ENCODE measurements at regions not wholly inside any gene's neighbourhood (a gene's known extent, or its start where the extent isn't known, plus 50 kb on each side); places are given as distances from the start of the nearest gene placed in this dataset.

DNA sequence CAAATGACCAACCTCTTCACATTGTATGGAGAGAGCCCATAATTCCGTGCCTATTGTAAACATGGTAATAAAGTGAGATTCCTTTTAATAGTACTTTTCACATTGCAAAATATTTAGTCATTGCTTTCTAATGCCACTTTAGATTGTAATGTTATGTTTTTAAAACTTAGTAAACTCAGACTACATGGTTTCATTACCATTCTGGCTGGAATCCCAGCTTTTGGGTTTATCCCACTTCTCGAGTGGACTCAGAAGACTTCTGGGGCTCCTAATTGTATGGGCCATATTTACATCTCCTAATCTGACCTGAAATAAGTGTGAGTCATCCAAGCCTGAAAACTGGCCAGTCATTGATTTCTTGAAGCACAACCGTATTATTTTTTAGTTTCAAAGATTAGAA, 217.6 kb downstream of the CAAP1 start:
- no peak overlapping the region for H2AK5ac ChIP-seq (ENCODE audit: low read depth, low read length)
- no peak overlapping the region for H3K56ac ChIP-seq (replicated peaks; ENCODE audit: insufficient read length, low read depth, low read length)
- H4K5ac ChIP-seq (ENCODE audit: insufficient read length, low read depth, low read length): no peak overlapping the region
- no peak overlapping the region for H2AFZ ChIP-seq (ENCODE audit: low read length)
- H2BK12ac ChIP-seq (ENCODE audit: low read depth, low read length): no peak overlapping the region
- no peak overlapping the region for H3K18ac ChIP-seq (ENCODE audit: extremely low read depth, low read length)
- H3K79me1 ChIP-seq (ENCODE audit: low read depth, low read length): no peaks in the 10 kb centered on the region
- no peak overlapping the region for H2BK5ac ChIP-seq (ENCODE audit: low read depth, low read length)
- ChIA-PET CTCF (ENCODE audit: partially characterized antibody) (no interaction called here), POLR2A (ENCODE audit: partially characterized antibody) (no interaction called here)
- H3K4me3 ChIP-seq (ENCODE audit: extremely low read depth in 1 of 4, insufficient read depth in 2 of 4, low read depth in 3 of 4, low read length in 4 of 4): no peak overlapping the region
- H4K8ac ChIP-seq (ENCODE audit: extremely low read depth, insufficient read depth, low read length): no peak overlapping the region
- FAIRE-seq (no peak), DNase-seq (ENCODE audit: low read depth in 1 of 2, low spot score in 2 of 2) (no peak)
- H3K9ac ChIP-seq (replicated peaks in 1 of 4; ENCODE audit: extremely low read depth in 1 of 4, low read depth in 3 of 4, low read length in 3 of 4): no peak overlapping the region
- H4K91ac ChIP-seq (replicated peaks; ENCODE audit: insufficient read length, low read length): no peak overlapping the region
- TF ChIP-seq CHD1 (IDR thresholded peaks at IDR 0.05; ENCODE audit: low read depth, low read length) (no peak), RBBP5 (IDR thresholded peaks at IDR 0.05; ENCODE audit: borderline replicate concordance, low read depth, low read length) (no peak), TEAD4 (IDR thresholded peaks at IDR 0.05; ENCODE audit: low read depth, low read length) (no peak), SIX5 (IDR thresholded peaks at IDR 0.05; ENCODE audit: low read depth, low read length) (no peak), SIN3A (conservative IDR thresholded peaks at IDR 0.05 in 1 of 2, IDR thresholded peaks at IDR 0.05 in 1 of 2; ENCODE audit: low read depth in 1 of 2, low read length in 2 of 2) (no peak), CBX8 (IDR thresholded peaks at IDR 0.05; ENCODE audit: borderline replicate concordance, low read depth, low read length) (no peak), HDAC6 (IDR thresholded peaks at IDR 0.05; ENCODE audit: low read depth, low read length) (no peak), SIRT6 (IDR thresholded peaks at IDR 0.05; ENCODE audit: low read length) (no peak), TAF1 (IDR thresholded peaks at IDR 0.05; ENCODE audit: low read depth, low read length) (no peak), POLR2A (IDR thresholded peaks at IDR 0.05; ENCODE audit: control extremely low read depth in 1 of 2, low read depth in 2 of 2, low read length in 2 of 2) (no peak)
- TF ChIP-seq, protein P1, sequence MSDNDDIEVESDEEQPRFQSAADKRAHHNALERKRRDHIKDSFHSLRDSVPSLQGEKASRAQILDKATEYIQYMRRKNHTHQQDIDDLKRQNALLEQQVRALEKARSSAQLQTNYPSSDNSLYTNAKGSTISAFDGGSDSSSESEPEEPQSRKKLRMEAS (IDR thresholded peaks at IDR 0.05): no peak
- TF ChIP-seq, protein P2, sequence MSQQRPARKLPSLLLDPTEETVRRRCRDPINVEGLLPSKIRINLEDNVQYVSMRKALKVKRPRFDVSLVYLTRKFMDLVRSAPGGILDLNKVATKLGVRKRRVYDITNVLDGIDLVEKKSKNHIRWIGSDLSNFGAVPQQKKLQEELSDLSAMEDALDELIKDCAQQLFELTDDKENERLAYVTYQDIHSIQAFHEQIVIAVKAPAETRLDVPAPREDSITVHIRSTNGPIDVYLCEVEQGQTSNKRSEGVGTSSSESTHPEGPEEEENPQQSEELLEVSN (IDR thresholded peaks at IDR 0.05): no peak
- H3K79me2 ChIP-seq (ENCODE audit: control insufficient read depth in 1 of 2, insufficient read depth in 2 of 2, low read length in 2 of 2): no peaks in the 10 kb centered on the region
- H2BK15ac ChIP-seq (ENCODE audit: low read length): no peak overlapping the region
- no peaks in the 10 kb centered on the region; a peak in 1 of 7 replicates for H3K4me1 ChIP-seq (replicated peaks in 1 of 4; ENCODE audit: control insufficient read depth in 3 of 4, insufficient read depth in 4 of 4, low read length in 3 of 4)
- H4K20me1 ChIP-seq (replicated peaks in 1 of 2; ENCODE audit: control insufficient read depth in 1 of 2, insufficient read depth in 2 of 2, low read length in 2 of 2): no peaks in the 10 kb centered on the region
- no peak overlapping the region for H3K27ac ChIP-seq (ENCODE audit: low read depth, low read length)
- H3K14ac ChIP-seq (ENCODE audit: insufficient read length): no peak overlapping the region
- no peaks in the 10 kb centered on the region for H3K9me3 ChIP-seq (ENCODE audit: insufficient read depth in 2 of 2, low read depth in 1 of 2, low read length in 1 of 2)
- H2BK120ac ChIP-seq (replicated peaks; ENCODE audit: low read depth, low read length): no peak overlapping the region
- H2BK20ac ChIP-seq (ENCODE audit: low read length): no peak overlapping the region
- H3K36me3 ChIP-seq (ENCODE audit: control insufficient read depth in 2 of 4, insufficient read depth in 4 of 4, low read length in 3 of 4): no peaks in the 10 kb centered on the region
- H3K23me2 ChIP-seq (ENCODE audit: low read depth, low read length): no peaks in the 10 kb centered on the region
- no peak overlapping the region for H3K4me2 ChIP-seq (ENCODE audit: insufficient read depth in 1 of 2, low read depth in 2 of 2, low read length in 2 of 2)
- H3K27me3 ChIP-seq (replicated peaks in 1 of 4; ENCODE audit: control insufficient read depth in 3 of 4, extremely low read depth in 1 of 4, insufficient read depth in 3 of 4, low read length in 3 of 4): no peaks in the 10 kb centered on the region
- no peak overlapping the region for H3K4ac ChIP-seq (replicated peaks; ENCODE audit: insufficient read length, low read depth, low read length)
- 83% methylated on average over 3 of the region's 3 CpGs; no CpG with 5 or more reads in 1 of the 2 experiments for WGBS, 2 experiments (ENCODE audit: extremely low coverage in 1 of 2, insufficient coverage in 1 of 2, insufficient read length in 1 of 2, insufficient replicate concordance in 2 of 2, low coverage in 1 of 2, low lambda C conversion rate in 2 of 2, missing lambda C conversion rate in 1 of 2)
- no peak overlapping the region for H3K23ac ChIP-seq (ENCODE audit: insufficient read length)
